NB4 (cell line): ENCODE measurements at regions not wholly inside any gene's neighbourhood (a gene's known extent, or its start where the extent isn't known, plus 50 kb on each side); places are given as distances from the start of the nearest gene placed in this dataset.

ENCODE experiments used
- CTCF ChIP-seq: IDR thresholded peaks from one replicate; pipeline ENCODE4 v1.5.1; 2012; ENCODE audit warnings: low read depth, low read length
- MAX ChIP-seq: IDR thresholded peaks from 2 replicates; pipeline ENCODE4 v1.6.1; 2011; ENCODE audit warnings: low read depth, low read length
- MYC ChIP-seq: IDR thresholded peaks from 2 replicates; pipeline ENCODE4 v1.6.1; 2011; ENCODE audit warnings: low read depth, low read length
- POLR2A ChIP-seq: IDR thresholded peaks from 2 replicates; pipeline ENCODE4 v1.6.1; 2011; ENCODE audit warnings: mild to moderate bottlenecking; ENCODE audit not compliant: insufficient read length; ENCODE audit errors: extremely low read depth

GRCh38 chrX:13159886-13160285 lies 115.5 kb upstream of the FAM9C start:
- TF ChIP-seq MYC (no peak), CTCF (no peak), MAX (no peak), POLR2A (no peak)
